ENCODE measurements at regions not wholly inside any gene's neighbourhood (a gene's known extent, or its start where the extent isn't known, plus 50 kb on each side); places are given as distances from the start of the nearest gene placed in this dataset.
A peak's percentile ranks its signal among the peaks of the same experiment; 100 is the strongest.
"Not testable (repeated sequence)": the region's sequence is repeated elsewhere in the genome, so short reads cannot be mapped to it uniquely, and the experiment has no call there.

DNA sequence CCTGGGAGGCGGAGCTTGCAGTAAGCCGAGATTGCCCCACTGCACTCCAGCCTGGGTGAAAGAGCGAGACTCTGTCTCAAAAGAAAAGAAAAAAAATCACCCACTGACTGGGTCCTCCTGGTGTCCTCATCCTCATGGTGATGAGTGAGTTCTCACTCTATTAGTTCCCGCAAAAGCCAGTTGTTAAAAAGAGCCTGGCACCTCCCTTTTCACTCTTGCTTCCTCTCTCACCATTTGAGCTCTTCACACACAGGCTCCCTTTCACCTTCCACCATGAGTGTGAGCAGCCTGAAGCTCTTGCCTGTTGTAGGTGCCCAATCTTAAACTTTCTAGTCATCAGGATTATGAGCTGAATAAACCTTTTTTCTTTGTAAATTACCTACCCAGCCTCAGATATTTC is 176.4 kb downstream of the SLC38A4 start:
- no peak for DNase-seq
- intact Hi-C loops (cut with DNase I), result no loop called here
- no peak for ATAC-seq (ENCODE audit: poor library complexity)

DNA sequence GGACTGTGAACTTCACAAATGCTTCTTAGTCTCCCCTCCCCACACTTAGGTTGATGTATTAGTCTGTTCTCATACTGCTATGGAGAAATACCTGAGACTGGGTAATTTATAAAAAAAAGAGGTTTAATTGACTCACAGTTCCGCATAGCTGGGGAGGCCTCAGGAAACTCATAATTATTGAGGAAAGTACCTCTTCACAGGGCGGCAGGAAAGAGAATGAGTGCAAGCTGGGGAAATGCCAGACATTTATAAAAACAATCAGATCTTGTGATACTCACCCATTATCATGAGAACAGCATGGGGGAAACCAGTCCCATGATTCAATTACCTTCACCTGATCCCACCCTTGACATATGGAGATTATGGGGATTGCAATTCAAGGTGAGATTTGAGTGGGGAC is 178.8 kb downstream of the SLC38A4 start:
- DNase-seq, result no peak
- intact Hi-C loops (cut with DNase I), result no loop called here
- no peak for ATAC-seq (ENCODE audit: poor library complexity)

GRCh38 chr12:46641649-46642048 is 184.1 kb downstream of the SLC38A4 start:
- ATAC-seq (ENCODE audit: poor library complexity); DNase-seq: not testable (repeated sequence)

GRCh38 chr12:46635818-46636217 is 190.0 kb downstream of the SLC38A4 start:
- intact Hi-C loops (cut with DNase I), result no loop called here
- ATAC-seq (ENCODE audit: poor library complexity) (no peak), DNase-seq (no peak)

More at GRCh38 chr12:46641649-46642048, 184.1 kb downstream of the SLC38A4 start:
- intact Hi-C loops (cut with DNase I), result not testable (repeated sequence)

DNA sequence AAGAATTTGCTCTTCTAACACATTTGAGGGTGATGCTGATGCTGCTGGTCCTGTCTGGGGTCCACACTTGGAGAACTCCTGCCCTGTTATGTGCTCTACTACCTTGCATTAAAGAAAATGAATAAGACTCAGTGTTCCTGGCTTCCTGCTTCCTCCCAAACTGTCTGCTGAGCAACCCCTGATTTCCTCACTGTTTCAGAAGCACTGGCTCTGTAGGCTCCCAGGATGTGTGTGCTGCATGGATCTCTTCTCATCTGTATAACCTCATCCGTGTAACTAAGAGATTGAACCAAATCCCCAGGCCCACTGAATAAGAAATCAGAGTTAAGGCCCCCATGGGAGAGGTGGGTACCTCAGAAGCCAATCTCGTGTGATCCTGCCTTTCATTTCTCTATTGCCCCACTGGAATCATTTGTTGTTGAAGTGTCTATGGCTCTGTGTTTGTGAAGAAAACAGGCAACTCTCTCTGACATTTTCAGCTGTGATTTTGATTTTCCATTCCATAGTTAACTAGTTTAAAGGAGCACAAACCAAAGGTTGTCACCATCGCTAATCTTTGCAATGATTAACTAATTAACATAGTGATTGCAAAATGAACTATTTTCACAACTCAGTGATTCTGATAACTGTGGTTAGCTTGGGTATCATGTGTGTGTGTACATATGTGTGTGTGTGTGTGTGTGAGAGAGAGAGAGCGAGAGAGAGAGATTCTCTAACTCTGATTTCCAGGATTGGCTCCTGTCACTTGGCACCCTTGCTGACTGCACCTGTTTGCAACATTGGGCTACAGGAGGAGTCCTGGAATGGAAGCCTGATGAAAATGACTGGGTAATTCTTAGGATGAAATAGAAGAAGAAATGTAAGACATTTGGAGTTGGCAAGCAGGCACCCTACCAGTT is 196.2 kb downstream of the SLC38A4 start:
- DNase-seq, result no peak
- no peak for ATAC-seq (ENCODE audit: poor library complexity)

DNA sequence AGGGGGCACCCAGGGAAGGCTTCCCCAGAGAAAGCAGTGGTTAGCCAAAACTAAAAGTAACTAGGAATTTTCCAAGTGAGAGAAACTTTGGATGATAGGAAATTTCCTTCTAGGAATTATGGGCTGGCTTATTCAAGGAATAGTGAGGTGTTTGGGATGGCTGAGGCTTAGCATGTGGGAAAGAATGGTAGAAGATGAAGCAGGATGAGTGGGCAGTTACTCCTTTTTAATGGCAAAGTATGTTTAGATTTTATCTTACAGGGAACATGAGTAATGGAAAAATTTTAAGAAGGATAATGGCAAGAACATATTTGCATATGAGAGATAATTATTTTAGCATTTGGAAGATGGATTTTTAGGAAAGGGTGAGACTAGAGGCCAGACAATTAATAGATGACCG is 197.6 kb downstream of the SLC38A4 start:
- intact Hi-C loops (cut with DNase I), result no loop called here
- ATAC-seq (ENCODE audit: poor library complexity) (no peak), DNase-seq (no peak)

More for the DNA sequence above, 196.2 kb downstream of the SLC38A4 start:
- intact Hi-C loops (cut with DNase I), result no loop called here

GRCh38 chr12:46627686-46628085 is 198.1 kb downstream of the SLC38A4 start:
- intact Hi-C loops (cut with DNase I), result no loop called here
- no peak for ATAC-seq (ENCODE audit: poor library complexity)
- DNase-seq, result no peak

GRCh38 chr12:46619474-46619873 is 206.3 kb downstream of the SLC38A4 start:
- DNase-seq; intact Hi-C loops (cut with DNase I); ATAC-seq (ENCODE audit: poor library complexity): not testable (repeated sequence)

DNA sequence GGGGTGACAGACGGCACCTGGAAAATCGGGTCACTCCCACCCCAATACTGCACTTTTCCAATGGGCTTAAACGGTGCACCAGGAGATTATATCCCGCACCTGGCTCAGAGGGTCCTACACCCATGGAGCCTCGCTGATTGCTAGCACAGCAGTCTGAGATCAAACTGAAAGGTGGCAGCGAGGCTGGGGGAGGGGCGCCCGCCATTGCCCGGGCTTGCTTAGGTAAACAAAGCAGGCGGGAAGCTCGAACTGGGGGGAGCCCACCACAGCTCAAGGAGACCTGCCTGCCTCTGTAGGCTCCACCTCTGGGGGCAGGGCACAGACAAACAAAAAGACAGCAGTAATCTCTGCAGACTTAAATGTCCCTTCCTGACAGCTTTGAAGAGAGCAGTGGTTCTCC is 208.1 kb downstream of the SLC38A4 start:
- ATAC-seq (ENCODE audit: poor library complexity); intact Hi-C loops (cut with DNase I): not testable (repeated sequence)

DNA sequence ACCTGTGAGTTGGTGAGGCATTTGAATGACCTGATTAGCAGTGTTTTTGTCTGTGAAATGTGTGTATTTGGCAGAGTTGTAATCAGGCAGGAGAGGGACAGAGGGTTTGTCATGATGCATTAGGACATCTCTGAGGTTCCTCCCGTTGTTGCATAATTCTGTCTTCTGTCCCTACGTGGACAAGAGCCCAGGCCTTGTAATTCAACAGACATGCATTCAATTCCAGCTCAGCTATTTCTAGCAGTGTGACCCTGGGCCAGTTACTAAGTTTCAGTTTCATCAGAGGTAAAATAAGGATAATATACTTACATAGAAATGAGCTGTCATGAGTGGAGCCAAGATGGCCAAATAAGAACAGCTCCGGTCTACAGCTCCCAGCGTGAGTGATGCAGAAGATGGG is 208.6 kb downstream of the SLC38A4 start:
- intact Hi-C loops (cut with DNase I), result no loop called here
- no peak for DNase-seq
- peak; percentile 100 for ATAC-seq (ENCODE audit: poor library complexity)

More for the DNA sequence above, 208.1 kb downstream of the SLC38A4 start:
- DNase-seq, result not testable (repeated sequence)

DNA sequence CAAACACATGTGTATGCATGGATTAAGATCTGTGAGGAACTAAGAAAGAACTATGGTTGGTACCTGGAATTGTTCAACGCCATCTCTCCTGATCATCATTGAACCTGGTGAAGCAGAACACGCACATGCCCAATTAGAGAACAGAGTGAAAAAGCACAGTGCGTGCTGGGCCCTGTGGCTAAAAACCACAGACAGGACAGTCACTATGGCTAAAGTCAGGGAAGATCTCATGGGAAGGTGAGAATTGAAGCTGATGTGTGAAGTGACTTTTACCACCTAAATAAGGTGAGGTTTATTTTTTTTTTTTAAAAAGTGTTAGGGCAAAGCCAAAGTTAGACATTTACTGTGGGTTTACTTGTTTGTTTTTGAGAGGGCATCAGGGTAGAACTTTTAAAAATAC is 215.0 kb downstream of the SLC38A4 start:
- ATAC-seq (ENCODE audit: poor library complexity), result no peak
- no peak for DNase-seq
- intact Hi-C loops (cut with DNase I), result no loop called here

DNA sequence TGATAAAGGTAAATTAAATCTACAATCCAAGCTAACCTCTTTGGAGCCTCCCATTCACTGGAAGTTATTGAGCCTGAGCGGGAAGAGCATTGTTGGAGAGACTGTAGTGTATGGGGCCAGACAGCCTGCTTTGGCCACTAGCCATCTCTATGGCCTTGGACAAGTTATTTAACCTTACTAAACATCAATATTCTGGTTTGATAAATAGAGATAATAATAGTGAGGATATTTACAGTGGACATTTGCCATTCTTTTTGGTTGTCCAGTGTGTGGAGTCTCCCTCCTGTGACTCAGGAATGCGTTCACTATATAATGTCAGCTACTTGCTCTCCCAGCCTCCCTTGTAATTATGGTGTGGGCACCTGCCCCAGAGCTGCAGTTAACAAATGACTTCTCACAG is 216.1 kb downstream of the SLC38A4 start:
- intact Hi-C loops (cut with DNase I), result no loop called here
- DNase-seq (no peak), ATAC-seq (ENCODE audit: poor library complexity) (no peak)

DNA sequence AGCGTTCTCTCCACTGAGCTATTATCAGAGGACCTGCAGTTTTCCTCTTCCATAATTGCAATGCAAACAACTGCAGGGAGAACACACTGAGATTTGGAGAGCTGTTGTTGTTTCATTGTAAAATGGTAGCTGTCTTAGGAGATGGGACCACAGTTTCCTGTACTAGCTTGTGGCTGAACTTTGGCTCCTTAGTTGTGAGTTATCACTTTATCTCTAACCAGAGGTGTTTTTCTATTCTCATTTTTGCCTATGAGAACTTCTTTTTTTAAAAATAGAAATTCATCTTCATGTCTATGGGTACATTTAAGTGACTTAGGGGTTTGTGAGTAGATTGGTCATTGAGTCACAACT is 216.5 kb downstream of the SLC38A4 start:
- intact Hi-C loops (cut with DNase I), result no loop called here
- DNase-seq (no peak), ATAC-seq (ENCODE audit: poor library complexity) (no peak)

DNA sequence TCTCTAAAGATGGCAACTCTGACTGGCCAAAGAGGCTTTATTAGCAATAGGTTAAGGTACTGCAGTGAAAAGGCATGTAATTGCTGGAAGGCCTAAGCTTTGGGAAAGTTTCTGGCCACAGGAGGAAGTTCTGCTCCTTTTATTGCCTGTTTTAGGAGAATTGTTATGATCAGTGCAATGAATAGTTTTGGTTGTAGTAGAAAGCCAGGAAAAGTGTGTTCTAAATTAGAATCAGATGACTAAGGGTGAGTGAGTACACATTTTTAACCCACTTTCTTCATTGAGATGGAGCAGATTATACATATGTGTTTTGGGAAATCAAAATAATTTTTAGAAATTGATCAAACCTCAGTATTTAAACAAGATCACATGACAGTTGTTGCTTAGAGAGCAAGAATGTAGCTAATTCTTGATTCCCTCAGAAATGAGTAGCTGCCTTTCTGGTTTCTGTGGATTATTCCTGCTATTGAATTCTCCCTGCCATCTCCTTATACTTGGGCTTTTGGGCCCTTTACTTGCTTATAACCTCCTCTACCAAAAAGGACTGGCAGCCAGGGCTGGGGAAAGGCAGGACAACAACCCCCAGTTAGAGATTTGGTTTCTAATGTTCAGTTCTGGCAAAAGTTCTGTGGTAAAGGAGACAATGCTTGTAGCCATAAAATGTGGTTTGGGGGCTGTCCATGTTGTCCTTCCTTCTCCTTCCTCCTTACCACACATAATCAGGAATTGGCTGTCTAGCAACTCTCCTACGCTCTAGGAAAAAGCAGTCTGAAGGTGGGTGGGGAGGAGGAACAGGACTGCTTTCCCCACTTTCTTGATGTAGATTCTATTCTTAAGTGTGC is 217.1 kb downstream of the SLC38A4 start:
- intact Hi-C loops (cut with DNase I), result no loop called here
- DNase-seq (no peak), ATAC-seq (ENCODE audit: poor library complexity) (no peak)

DNA sequence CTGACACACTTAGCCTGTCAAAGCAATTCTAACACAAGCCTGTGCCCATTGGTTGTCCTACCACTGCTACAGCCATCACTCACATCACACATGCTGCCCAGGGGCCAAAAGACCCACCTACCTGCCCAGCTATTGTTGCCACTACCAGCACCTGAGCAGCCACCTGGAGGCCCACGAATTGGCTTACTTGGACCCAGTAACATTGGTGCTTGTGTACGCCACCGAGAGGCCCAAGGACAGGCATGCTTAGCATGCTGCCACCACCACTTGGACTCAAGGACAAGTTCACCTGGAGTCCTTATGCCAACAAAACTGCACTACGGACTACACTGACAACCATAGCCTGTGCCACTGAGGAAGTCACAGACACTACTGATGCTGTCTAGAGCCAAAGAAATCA is 221.1 kb downstream of the SLC38A4 start:
- ATAC-seq (ENCODE audit: poor library complexity) (no peak), DNase-seq (no peak)
- intact Hi-C loops (cut with DNase I), result no loop called here

DNA sequence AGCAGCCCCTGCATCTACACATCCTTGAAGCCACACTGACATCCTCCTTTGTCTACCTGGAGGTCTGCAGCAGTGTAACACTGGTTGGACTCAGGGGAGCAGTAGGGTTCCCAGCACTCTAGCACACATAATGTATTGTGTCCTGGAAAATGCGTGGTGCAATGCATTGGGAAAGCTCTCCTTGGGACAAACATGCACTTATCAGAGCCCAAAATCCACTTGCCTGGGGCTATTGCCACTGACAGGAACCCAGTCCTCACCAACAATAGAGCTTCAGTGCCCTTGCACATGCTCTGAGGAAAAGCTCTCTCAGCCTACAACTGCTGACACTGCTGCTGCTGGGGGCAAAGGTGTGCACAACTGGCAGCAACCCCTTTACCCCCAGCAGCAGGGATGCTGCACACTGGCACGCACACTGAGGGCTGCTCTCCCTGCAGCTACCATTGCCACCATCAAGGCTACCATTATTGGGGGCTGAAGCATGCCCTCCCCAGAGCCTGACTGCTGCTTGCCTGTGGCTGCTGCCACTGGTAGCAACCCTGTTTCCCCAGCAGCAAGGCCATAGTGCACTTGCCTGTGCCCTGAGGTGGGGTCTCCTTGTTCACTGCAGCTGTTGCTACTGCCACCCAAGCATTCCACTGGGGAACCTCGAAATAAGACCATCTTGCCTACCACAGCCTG is 221.9 kb downstream of the SLC38A4 start:
- DNase-seq (no peak), ATAC-seq (ENCODE audit: poor library complexity) (no peak)
- intact Hi-C loops (cut with DNase I), result no loop called here

GRCh38 chr12:46602474-46602873 is 223.3 kb downstream of the SLC38A4 start:
- intact Hi-C loops (cut with DNase I), result no loop called here
- ATAC-seq (ENCODE audit: poor library complexity), result no peak
- DNase-seq, result no peak

- intact Hi-C loops (cut with DNase I), result no loop called here
- DNase-seq (no peak), ATAC-seq (ENCODE audit: poor library complexity) (no peak)
These were observed 218.6 kb upstream of the SLC38A2 start for GRCh38 chr12:46590991-46591703.

Data from Right ventricle myocardium superior (tissue), 1 donor.